GM23248 (cell line): ENCODE measurements at regions not wholly inside any gene's neighbourhood (a gene's known extent, or its start where the extent isn't known, plus 50 kb on each side); places are given as distances from the start of the nearest gene placed in this dataset.

Experiments used
- DNase-seq: peaks from one replicate; pipeline ENCODE4 v3.0.0-alpha.2; 2015
- H2AFZ ChIP-seq: fragments of 200-600 bp; sonication (generic); 2 replicates; pipeline ENCODE4 v1.6.1; 2016; ENCODE audit warnings: antibody characterized with exemption
- H3F3A ChIP-seq: fragments of 200-600 bp; sonication (generic); 2 replicates; pipeline ENCODE4 v1.6.1; 2016; ENCODE audit warnings: mild to moderate bottlenecking, antibody characterized with exemption, mixed run types; ENCODE audit not compliant: insufficient read depth
- H3K27ac ChIP-seq: fragments of 200-600 bp; sonication (generic); 2 replicates; pipeline ENCODE4 v1.5.1; 2016; ENCODE audit warnings: mild to moderate bottlenecking
- H3K27me3 ChIP-seq: fragments of 200-600 bp; sonication (generic); replicated peaks from 2 replicates; pipeline ENCODE4 v1.6.1; 2016; ENCODE audit warnings: mild to moderate bottlenecking; ENCODE audit not compliant: insufficient read depth
- H3K36me3 ChIP-seq: fragments of 200-600 bp; sonication (generic); 2 replicates; pipeline ENCODE4 v1.6.1; 2016; ENCODE audit warnings: low read depth, mild to moderate bottlenecking
- H3K4me1 ChIP-seq: fragments of 200-600 bp; sonication (generic); 2 replicates; pipeline ENCODE4 v1.6.1; 2016; ENCODE audit warnings: mild to moderate bottlenecking; ENCODE audit not compliant: insufficient read depth
- H3K4me2 ChIP-seq: fragments of 200-600 bp; sonication (generic); one replicate; pipeline ENCODE4 v1.6.1; 2016; ENCODE audit warnings: mild to moderate bottlenecking; ENCODE audit not compliant: unreplicated experiment
- H3K4me3 ChIP-seq: fragments of 200-600 bp; sonication (generic); 2 replicates; pipeline ENCODE4 v1.5.1; 2016; ENCODE audit warnings: mild to moderate bottlenecking
- H3K79me2 ChIP-seq: fragments of 200-600 bp; sonication (generic); 2 replicates; pipeline ENCODE4 v1.6.1; 2016; ENCODE audit warnings: mild to moderate bottlenecking; ENCODE audit not compliant: insufficient read depth
- H3K9ac ChIP-seq: fragments of 200-600 bp; sonication (generic); 2 replicates; pipeline ENCODE4 v1.6.1; 2016; ENCODE audit warnings: mild to moderate bottlenecking
- H3K9me2 ChIP-seq: fragments of 200-600 bp; sonication (generic); 2 replicates; pipeline ENCODE4 v1.6.1; 2016; ENCODE audit warnings: mixed run types, mild to moderate bottlenecking, moderate library complexity; ENCODE audit not compliant: insufficient read depth
- H3K9me3 ChIP-seq: fragments of 200-600 bp; sonication (generic); one replicate; pipeline ENCODE4 v1.6.1; 2017; ENCODE audit warnings: low read depth
- H4K20me1 ChIP-seq: fragments of 200-600 bp; sonication (generic); 2 replicates; pipeline ENCODE4 v1.6.0; 2016; ENCODE audit not compliant: insufficient read depth
- EZH2 ChIP-seq: fragments of 200-600 bp; sonication (generic); IDR thresholded peaks from 2 replicates; pipeline ENCODE4 v1.6.1; 2018; ENCODE audit warnings: antibody characterized with exemption, mild to moderate bottlenecking; ENCODE audit not compliant: insufficient read depth, poor library complexity, severe bottlenecking
- EZH2phosphoT487 ChIP-seq: fragments of 200-600 bp; sonication (generic); IDR thresholded peaks from 2 replicates; pipeline ENCODE4 v1.6.1; 2018; ENCODE audit warnings: antibody characterized with exemption, moderate library complexity, mild to moderate bottlenecking, low read depth; ENCODE audit not compliant: insufficient read depth
- WGBS, 2 experiments: methylation state at CpG; one replicate each; pipeline ENCODE4 v1.1.6; 2015 to 2017; ENCODE audit warnings: low lambda C conversion rate in 2 of 2, low coverage in 1 of 2; ENCODE audit errors: missing lambda C conversion rate in 2 of 2; 5-methylcytosine and 5-hydroxymethylcytosine counted together
- in situ Hi-C: fragments of 300-500 bp; cut with MboI; formaldehyde crosslinking; loops from 2 replicates; pipeline ENCODE4 v1.15.0; 2020

GRCh38 chr20:61054411-61054810, 197.7 kb upstream of the CDH4 start:
- in situ Hi-C loops: no loop called here
- H3K9me3 ChIP-seq: no peaks in the 10 kb centered on the region
- H3K9ac ChIP-seq: no peak overlapping the region
- H3F3A ChIP-seq: no peaks in the 10 kb centered on the region
- no peaks in the 10 kb centered on the region for H3K36me3 ChIP-seq
- no peaks in the 10 kb centered on the region for H4K20me1 ChIP-seq
- no peak overlapping the region for H3K4me3 ChIP-seq
- H3K27me3 ChIP-seq: no peaks in the 10 kb centered on the region
- H3K9me2 ChIP-seq: no peaks in the 10 kb centered on the region
- TF ChIP-seq EZH2phosphoT487 (no peak), EZH2 (no peak)
- 32 to 43% methylated on average over 9 of the region's 9 CpGs for WGBS, 2 experiments
- no peaks in the 10 kb centered on the region for H3K79me2 ChIP-seq
- H3K27ac ChIP-seq: no peak overlapping the region
- H2AFZ ChIP-seq: no peak overlapping the region
- H3K4me1 ChIP-seq: no peaks in the 10 kb centered on the region
- no peak overlapping the region for H3K4me2 ChIP-seq
- no peak for DNase-seq

- H3K9me3 ChIP-seq: no peaks in the 10 kb centered on the region
- no peaks in the 10 kb centered on the region for H3K4me1 ChIP-seq
- TF ChIP-seq EZH2 (no peak), EZH2phosphoT487 (no peak)
- WGBS, 2 experiments: 12 to 16% methylated on average over 14 of the region's 14 CpGs
- H3F3A ChIP-seq: no peaks in the 10 kb centered on the region
- no peaks in the 10 kb centered on the region for H3K79me2 ChIP-seq
- in situ Hi-C loops: no loop called here
- no peaks in the 10 kb centered on the region for H3K36me3 ChIP-seq
- H3K9ac ChIP-seq: no peak overlapping the region
- H3K4me2 ChIP-seq: no peak overlapping the region
- no peak overlapping the region for H3K4me3 ChIP-seq
- H4K20me1 ChIP-seq: no peaks in the 10 kb centered on the region
- no peak overlapping the region for H2AFZ ChIP-seq
- H3K27me3 ChIP-seq: no peaks in the 10 kb centered on the region
- no peaks in the 10 kb centered on the region for H3K9me2 ChIP-seq
- no peak for DNase-seq
- no peak overlapping the region for H3K27ac ChIP-seq
These were observed 196.7 kb upstream of the CDH4 start for GRCh38 chr20:61055180-61056010.

GRCh38 chr20:61056116-61056515, 195.9 kb upstream of the CDH4 start:
- H3K4me2 ChIP-seq: no peak overlapping the region
- no peaks in the 10 kb centered on the region for H4K20me1 ChIP-seq
- no peak overlapping the region for H2AFZ ChIP-seq
- no peak overlapping the region for H3K27ac ChIP-seq
- no peak overlapping the region for H3K9ac ChIP-seq
- no peaks in the 10 kb centered on the region for H3K36me3 ChIP-seq
- no peaks in the 10 kb centered on the region for H3K79me2 ChIP-seq
- no peak overlapping the region for H3K4me3 ChIP-seq
- H3K9me2 ChIP-seq: no peaks in the 10 kb centered on the region
- TF ChIP-seq EZH2 (no peak), EZH2phosphoT487 (no peak)
- in situ Hi-C loops: no loop called here
- no peaks in the 10 kb centered on the region for H3F3A ChIP-seq
- 41 to 49% methylated on average over 10 of the region's 10 CpGs for WGBS, 2 experiments
- H3K4me1 ChIP-seq: no peaks in the 10 kb centered on the region
- no peaks in the 10 kb centered on the region for H3K27me3 ChIP-seq
- no peak for DNase-seq
- H3K9me3 ChIP-seq: no peaks in the 10 kb centered on the region

GRCh38 chr20:61056627-61057442, 195.2 kb upstream of the CDH4 start:
- H3K4me3 ChIP-seq: no peak overlapping the region
- H3K36me3 ChIP-seq: no peaks in the 10 kb centered on the region
- no peaks in the 10 kb centered on the region for H3K4me1 ChIP-seq
- no peaks in the 10 kb centered on the region for H4K20me1 ChIP-seq
- no peaks in the 10 kb centered on the region for H3K79me2 ChIP-seq
- no peaks in the 10 kb centered on the region for H3K27me3 ChIP-seq
- WGBS, 2 experiments: 45 to 47% methylated on average over 16 of the region's 16 CpGs
- no peaks in the 10 kb centered on the region for H3K9me3 ChIP-seq
- no peak overlapping the region for H3K9ac ChIP-seq
- H3K4me2 ChIP-seq: no peak overlapping the region
- TF ChIP-seq EZH2: no peak
- TF ChIP-seq EZH2phosphoT487: no peak
- DNase-seq: no peak
- in situ Hi-C loops: no loop called here
- H3K9me2 ChIP-seq: no peaks in the 10 kb centered on the region
- H3F3A ChIP-seq: no peaks in the 10 kb centered on the region
- no peak overlapping the region for H3K27ac ChIP-seq
- H2AFZ ChIP-seq: no peak overlapping the region
